ENCODE measurements at regions not wholly inside any gene's neighbourhood (a gene's known extent, or its start where the extent isn't known, plus 50 kb on each side); places are given as distances from the start of the nearest gene placed in this dataset.

DNA sequence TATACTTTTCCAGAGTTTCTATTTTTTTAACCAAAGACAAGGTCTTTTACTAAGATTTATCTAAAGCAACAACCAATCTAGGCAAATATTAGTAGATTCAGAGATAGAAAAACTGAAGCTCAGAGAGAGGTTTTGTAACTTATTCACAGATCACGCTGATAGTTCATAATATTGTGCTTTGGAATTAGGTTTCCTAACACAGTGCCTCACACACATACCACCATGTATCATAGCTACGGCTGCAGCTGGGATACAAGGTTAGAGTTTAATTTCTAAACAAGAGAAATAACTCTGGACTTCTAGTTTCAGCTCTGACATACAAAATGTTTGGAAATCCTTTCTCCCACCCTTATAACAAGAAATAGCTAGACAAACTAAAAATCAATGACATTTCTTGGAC is 565.7 kb downstream of the PYDC2 start:
- Histone ChIP-seq H3K27ac (no peak overlapping the region), H3K4me3 (ENCODE audit: low read depth, low read length) (no peak overlapping the region)

DNA sequence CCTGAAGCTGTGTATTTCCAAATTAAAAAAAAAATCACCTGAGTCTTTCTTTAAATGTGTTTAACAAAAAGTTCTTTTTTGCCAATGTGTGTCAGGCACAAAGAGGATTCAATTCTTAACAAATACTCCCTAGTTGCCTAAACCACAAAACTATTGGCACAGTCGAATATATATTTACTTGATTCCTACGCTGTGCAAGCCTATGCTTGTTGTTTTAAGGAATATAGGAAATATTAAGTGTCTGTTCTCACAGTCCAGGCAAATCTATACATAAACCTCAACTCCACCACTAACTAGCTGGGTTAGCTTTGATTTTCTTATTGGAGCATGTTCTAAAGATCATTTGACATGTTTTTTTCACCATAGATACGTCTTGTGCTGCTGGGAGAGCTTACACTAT is 571.0 kb downstream of the PYDC2 start:
- no peak overlapping the region for H3K27ac ChIP-seq
- H3K27me3 ChIP-seq (ENCODE audit: insufficient read depth, low read depth, severe bottlenecking) = no peaks in the 10 kb centered on the region
- H3K4me3 ChIP-seq (ENCODE audit: low read depth, low read length) = no peak overlapping the region
- H3K9me3 ChIP-seq (ENCODE audit: severe bottlenecking) = no peaks in the 10 kb centered on the region
- H3K36me3 ChIP-seq = no peaks in the 10 kb centered on the region
- TF ChIP-seq, protein P1, sequence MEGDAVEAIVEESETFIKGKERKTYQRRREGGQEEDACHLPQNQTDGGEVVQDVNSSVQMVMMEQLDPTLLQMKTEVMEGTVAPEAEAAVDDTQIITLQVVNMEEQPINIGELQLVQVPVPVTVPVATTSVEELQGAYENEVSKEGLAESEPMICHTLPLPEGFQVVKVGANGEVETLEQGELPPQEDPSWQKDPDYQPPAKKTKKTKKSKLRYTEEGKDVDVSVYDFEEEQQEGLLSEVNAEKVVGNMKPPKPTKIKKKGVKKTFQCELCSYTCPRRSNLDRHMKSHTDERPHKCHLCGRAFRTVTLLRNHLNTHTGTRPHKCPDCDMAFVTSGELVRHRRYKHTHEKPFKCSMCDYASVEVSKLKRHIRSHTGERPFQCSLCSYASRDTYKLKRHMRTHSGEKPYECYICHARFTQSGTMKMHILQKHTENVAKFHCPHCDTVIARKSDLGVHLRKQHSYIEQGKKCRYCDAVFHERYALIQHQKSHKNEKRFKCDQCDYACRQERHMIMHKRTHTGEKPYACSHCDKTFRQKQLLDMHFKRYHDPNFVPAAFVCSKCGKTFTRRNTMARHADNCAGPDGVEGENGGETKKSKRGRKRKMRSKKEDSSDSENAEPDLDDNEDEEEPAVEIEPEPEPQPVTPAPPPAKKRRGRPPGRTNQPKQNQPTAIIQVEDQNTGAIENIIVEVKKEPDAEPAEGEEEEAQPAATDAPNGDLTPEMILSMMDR (IDR thresholded peaks at IDR 0.05; ENCODE audit: low read depth, low read length) = no peak
- DNase-seq = no peak

More for the DNA sequence above, 565.7 kb downstream of the PYDC2 start:
- no peaks in the 10 kb centered on the region for H3K9me3 ChIP-seq (ENCODE audit: severe bottlenecking)
- H3K36me3 ChIP-seq = no peaks in the 10 kb centered on the region
- no peak for DNase-seq
- TF ChIP-seq, protein P1 (IDR thresholded peaks at IDR 0.05; ENCODE audit: low read depth, low read length) = no peak
- H3K27me3 ChIP-seq (ENCODE audit: insufficient read depth, low read depth, severe bottlenecking) = no peaks in the 10 kb centered on the region

DNA sequence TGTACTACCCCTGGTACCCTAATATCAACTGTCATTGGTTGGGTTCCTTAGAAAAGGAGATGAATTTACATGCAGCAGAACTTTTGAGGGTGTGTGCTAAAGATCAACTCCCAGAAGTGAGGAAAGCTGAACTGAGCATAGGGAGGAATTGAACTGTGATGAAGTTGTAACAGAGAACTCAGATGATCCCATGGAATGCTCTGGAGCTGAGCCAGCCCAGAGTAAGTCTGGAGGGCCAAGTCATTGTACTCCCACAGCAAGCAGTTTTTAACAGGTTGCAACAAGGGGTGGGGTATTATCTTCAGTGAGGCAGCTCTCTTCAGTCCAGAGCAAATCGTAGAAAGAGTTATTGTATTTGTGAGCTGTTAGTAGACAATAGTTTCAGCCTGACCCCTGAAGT is 572.3 kb downstream of the PYDC2 start:
- H3K27ac ChIP-seq = no peak overlapping the region
- H3K9me3 ChIP-seq (ENCODE audit: severe bottlenecking) = no peaks in the 10 kb centered on the region
- TF ChIP-seq, protein P1 (IDR thresholded peaks at IDR 0.05; ENCODE audit: low read depth, low read length) = no peak
- no peak for DNase-seq
- no peak overlapping the region for H3K4me3 ChIP-seq (ENCODE audit: low read depth, low read length)
- no peaks in the 10 kb centered on the region for H3K27me3 ChIP-seq (ENCODE audit: insufficient read depth, low read depth, severe bottlenecking)
- H3K36me3 ChIP-seq = no peaks in the 10 kb centered on the region

DNA sequence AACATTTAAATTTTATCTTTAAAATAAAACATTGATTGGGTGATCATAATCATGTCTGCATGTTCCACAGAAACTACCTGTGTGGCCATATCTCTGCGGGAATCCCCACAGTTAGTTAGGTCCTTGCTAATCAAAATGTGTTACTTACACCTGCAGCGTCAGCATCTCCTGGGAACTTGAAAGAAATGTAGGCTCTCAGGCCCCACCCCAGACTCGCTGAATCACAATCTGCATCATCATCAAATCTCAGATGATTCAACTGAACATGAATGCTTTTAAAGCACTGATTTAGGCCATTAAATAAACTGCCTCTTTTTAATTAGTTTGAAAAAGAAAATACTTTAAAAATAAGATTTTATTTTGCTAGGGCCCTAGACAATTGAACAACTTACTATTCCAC is 577.8 kb downstream of the PYDC2 start:
- Histone ChIP-seq H3K36me3 (no peaks in the 10 kb centered on the region), H3K27me3 (ENCODE audit: insufficient read depth, low read depth, severe bottlenecking) (no peaks in the 10 kb centered on the region), H3K9me3 (ENCODE audit: severe bottlenecking) (no peaks in the 10 kb centered on the region), H3K4me3 (ENCODE audit: low read depth, low read length) (no peak overlapping the region), H3K27ac (no peak overlapping the region)
- TF ChIP-seq, protein P1 (IDR thresholded peaks at IDR 0.05; ENCODE audit: low read depth, low read length) = no peak
- no peak for DNase-seq

DNA sequence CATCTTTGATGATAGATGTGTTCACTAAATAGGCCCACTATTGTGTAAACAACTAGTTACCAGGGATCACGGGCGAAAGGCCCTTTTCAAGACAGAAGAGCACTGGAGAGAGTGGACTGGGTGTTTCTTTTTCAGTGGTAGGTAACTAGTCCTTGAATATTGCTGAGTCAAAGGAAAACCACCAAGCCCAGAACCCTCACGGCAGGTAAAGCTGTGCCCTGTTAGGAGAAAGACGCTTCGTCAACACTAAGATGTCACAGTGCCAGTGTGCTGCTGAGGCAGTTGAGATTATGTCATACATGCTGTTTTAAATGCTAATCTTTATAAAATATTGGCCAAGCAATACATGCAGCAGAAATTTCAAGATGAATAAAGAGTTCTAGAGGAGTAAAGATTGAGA is 578.6 kb downstream of the PYDC2 start:
- Histone ChIP-seq H3K27me3 (ENCODE audit: insufficient read depth, low read depth, severe bottlenecking) (no peaks in the 10 kb centered on the region), H3K27ac (no peak overlapping the region), H3K9me3 (ENCODE audit: severe bottlenecking) (no peaks in the 10 kb centered on the region), H3K4me3 (ENCODE audit: low read depth, low read length) (no peak overlapping the region), H3K36me3 (no peaks in the 10 kb centered on the region)
- no peak for DNase-seq
- TF ChIP-seq, protein P1 (IDR thresholded peaks at IDR 0.05; ENCODE audit: low read depth, low read length) = no peak

DNA sequence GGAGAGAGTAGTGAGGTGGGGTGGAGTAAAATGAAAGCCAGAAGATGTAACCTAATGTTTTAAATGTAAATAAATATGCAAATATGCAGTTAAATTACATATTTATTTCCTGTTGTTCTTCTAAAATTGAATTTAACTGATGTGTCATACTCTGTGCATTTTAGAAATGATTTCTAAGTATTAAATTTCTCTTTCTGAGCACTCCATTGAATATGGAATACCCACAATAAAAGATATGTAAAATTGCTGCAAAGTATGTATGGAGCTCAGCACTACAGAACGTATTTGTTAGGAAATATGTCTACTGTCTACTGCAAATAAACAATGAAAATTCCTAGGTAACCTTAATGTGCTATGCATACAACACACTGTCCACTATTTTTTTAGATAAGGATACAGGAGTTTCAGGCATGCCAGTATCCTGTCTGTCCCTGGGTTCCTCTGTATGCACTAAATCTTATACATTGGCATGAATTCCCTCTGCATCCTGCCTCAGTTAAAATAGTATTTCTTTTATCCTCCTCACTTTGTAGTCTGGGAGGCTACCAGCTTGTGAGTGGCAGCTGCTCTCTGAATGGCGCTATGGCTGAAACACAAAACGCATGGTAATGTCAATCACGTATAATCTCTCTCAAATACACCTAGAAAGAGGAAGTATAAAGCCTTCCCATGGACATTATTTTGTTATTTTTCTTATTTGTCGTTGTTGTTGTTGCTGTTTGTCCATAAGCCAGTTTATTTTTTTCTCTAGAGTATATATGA is 579.5 kb downstream of the PYDC2 start:
- Histone ChIP-seq H3K36me3 (no peaks in the 10 kb centered on the region), H3K27me3 (ENCODE audit: insufficient read depth, low read depth, severe bottlenecking) (no peaks in the 10 kb centered on the region), H3K4me3 (ENCODE audit: low read depth, low read length) (no peak overlapping the region), H3K9me3 (ENCODE audit: severe bottlenecking) (no peaks in the 10 kb centered on the region), H3K27ac (no peak overlapping the region)
- TF ChIP-seq, protein P1 (IDR thresholded peaks at IDR 0.05; ENCODE audit: low read depth, low read length) = no peak
- no peak for DNase-seq
